ENCODE measurements at regions not wholly inside any gene's neighbourhood (a gene's known extent, or its start where the extent isn't known, plus 50 kb on each side); places are given as distances from the start of the nearest gene placed in this dataset.
"Not testable (repeated sequence)": the region's sequence is repeated elsewhere in the genome, so short reads cannot be mapped to it uniquely, and the experiment has no call there.

GRCh38 chr12:90729736-90730135 is 225.2 kb downstream of the CCER1 start:
- no peak for TF ChIP-seq CTCF (IDR thresholded peaks at IDR 0.05; ENCODE audit: insufficient read depth, missing control alignments)
- DNase-seq (ENCODE audit: insufficient read length, low spot score) (no peak), FAIRE-seq (no peak)

DNA sequence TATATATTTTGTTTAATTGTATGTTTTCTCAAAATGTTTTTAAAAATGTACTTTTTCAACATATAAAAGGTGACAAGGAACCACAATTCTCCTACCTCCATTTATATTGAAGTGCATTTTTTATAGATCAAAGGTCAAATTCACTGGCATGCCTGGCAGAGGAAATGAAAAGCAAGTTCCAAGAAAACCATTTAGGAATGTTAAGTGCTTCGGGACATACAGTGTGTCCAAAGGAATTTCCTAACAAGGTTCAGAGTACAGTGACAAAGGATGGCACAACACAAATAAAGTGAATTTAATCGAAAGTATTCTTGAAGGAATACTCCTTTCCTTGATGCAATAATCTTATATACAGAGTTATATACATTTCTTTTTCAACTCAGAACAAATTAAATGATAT is 242.3 kb downstream of the CCER1 start:
- DNase-seq (ENCODE audit: insufficient read length, low spot score) = no peak
- no peak for TF ChIP-seq CTCF (IDR thresholded peaks at IDR 0.05; ENCODE audit: insufficient read depth, missing control alignments)
- FAIRE-seq = peak; percentile 16

DNA sequence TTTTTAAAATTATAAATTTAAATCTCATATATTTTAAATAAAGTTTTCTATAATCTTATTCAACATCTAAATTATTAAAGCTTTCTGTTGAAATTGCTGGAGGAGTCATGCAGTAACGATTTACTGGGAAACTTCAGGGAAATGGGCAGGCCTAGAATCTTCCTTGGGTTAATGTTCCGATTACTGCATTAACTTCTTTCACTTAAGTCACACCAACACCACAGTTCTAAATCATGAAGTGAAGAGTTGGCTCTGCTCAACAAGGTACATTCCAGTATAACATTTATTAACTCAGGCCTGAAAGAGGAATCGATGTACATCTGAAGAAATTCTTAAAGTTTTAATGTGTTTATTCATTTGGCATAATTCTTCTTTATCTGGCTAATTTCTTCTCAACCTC is 244.3 kb downstream of the CCER1 start:
- FAIRE-seq (no peak), DNase-seq (ENCODE audit: insufficient read length, low spot score) (no peak)
- no peak for TF ChIP-seq CTCF (IDR thresholded peaks at IDR 0.05; ENCODE audit: insufficient read depth, missing control alignments)

DNA sequence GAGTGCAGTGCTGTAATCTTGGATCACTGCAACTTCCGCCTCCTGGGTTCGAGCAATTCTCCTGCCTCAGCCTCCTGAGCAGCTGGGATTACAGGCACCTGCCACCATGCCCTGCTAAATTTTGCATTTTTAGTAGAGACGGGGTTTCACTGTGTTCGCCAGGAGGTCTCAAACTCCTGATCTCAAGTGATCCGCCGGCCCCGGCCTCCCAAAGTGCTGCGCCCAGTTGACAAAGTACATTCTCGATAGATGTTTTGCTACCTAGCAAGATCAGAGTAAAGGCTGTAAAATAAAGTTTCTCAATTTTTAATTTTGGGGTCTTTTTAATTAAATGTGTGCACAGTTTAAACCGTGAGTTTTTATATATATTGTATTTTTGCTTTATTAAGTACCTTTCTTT is 248.9 kb downstream of the CCER1 start:
- no peak for DNase-seq (ENCODE audit: insufficient read length, low spot score)
- TF ChIP-seq CTCF (IDR thresholded peaks at IDR 0.05; ENCODE audit: insufficient read depth, missing control alignments) = no peak
- FAIRE-seq = no peak

- DNase-seq (ENCODE audit: insufficient read length, low spot score) = no peak
- TF ChIP-seq CTCF (IDR thresholded peaks at IDR 0.05; ENCODE audit: insufficient read depth, missing control alignments) = no peak
- FAIRE-seq = no peak
These were observed 259.6 kb downstream of the CCER1 start for GRCh38 chr12:90695415-90695814.

DNA sequence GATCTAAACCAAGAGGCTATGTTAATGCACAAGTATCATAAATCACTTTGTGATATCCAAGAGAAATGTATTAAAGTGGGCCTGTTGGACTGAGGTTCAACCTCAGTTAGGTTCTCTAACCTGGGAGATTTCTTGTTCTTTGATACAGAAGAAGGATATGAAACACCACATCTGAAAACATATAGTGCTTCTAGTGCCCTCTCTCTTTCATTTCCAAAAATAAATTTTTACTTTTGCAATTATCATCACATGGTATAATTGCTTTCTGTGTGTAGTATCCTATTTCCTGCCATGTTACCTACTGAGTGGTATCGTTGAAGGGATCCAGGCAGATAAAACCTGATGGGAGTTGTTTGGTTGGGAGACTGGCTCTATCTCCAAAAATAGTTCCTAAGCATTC is 264.9 kb downstream of the CCER1 start:
- FAIRE-seq (no peak), DNase-seq (ENCODE audit: insufficient read length, low spot score) (no peak)
- TF ChIP-seq CTCF (IDR thresholded peaks at IDR 0.05; ENCODE audit: insufficient read depth, missing control alignments) = no peak

GRCh38 chr12:90687682-90688081 is 267.3 kb downstream of the CCER1 start:
- FAIRE-seq; DNase-seq (ENCODE audit: insufficient read length, low spot score): not testable (repeated sequence)

GRCh38 chr12:90683871-90684270 is 271.1 kb downstream of the CCER1 start:
- DNase-seq (ENCODE audit: insufficient read length, low spot score) (no peak), FAIRE-seq (peak; percentile 75)

More at GRCh38 chr12:90683871-90684270, 271.1 kb downstream of the CCER1 start:
- TF ChIP-seq CTCF (IDR thresholded peaks at IDR 0.05; ENCODE audit: insufficient read depth, missing control alignments) = no peak

All from D721Med (cell line).